Neural cell (in vitro differentiated cells): ENCODE measurements at regions not wholly inside any gene's neighbourhood (a gene's known extent, or its start where the extent isn't known, plus 50 kb on each side); places are given as distances from the start of the nearest gene placed in this dataset.
"Not testable (repeated sequence)": the region's sequence is repeated elsewhere in the genome, so short reads cannot be mapped to it uniquely, and the experiment has no call there.

ENCODE experiments used
- H2AFZ ChIP-seq: fragments of 200-600, 300-800 bp; sonication (generic), shearing (Covaris generic); 2 replicates; pipeline ENCODE4 v1.6.0; 2014; ENCODE audit warnings: low read depth, mild to moderate bottlenecking, antibody characterized with exemption, low read length, moderate library complexity
- H3F3A ChIP-seq: fragments of 200-600 bp; shearing (Covaris generic); 2 replicates; pipeline ENCODE4 v1.6.1; 2016; ENCODE audit warnings: mild to moderate bottlenecking, moderate library complexity, mixed read lengths, antibody characterized with exemption, low read length; ENCODE audit not compliant: insufficient read depth, poor library complexity, severe bottlenecking
- H3K27ac ChIP-seq: fragments of 200-600, 300-800 bp; sonication (generic), shearing (Covaris generic); 2 replicates; pipeline ENCODE4 v1.5.1; 2014; ENCODE audit warnings: mild to moderate bottlenecking, low read length, moderate library complexity
- H3K27me3 ChIP-seq: fragments of 300-800, 200-600 bp; sonication (generic), shearing (Covaris generic); 2 replicates; pipeline ENCODE4 v1.6.0; 2014; ENCODE audit warnings: mild to moderate bottlenecking, low read depth, low read length, moderate library complexity; ENCODE audit not compliant: insufficient read depth
- H3K36me3 ChIP-seq: fragments of 300-800, 200-600 bp; sonication (generic), shearing (Covaris generic); 2 replicates; pipeline ENCODE4 v1.5.1; 2014; ENCODE audit warnings: mild to moderate bottlenecking, antibody characterized with exemption, low read length, moderate library complexity; ENCODE audit not compliant: insufficient read depth
- H3K4me2 ChIP-seq: fragments of 300-800, 200-600 bp; sonication (generic), shearing (Covaris generic); 2 replicates; pipeline ENCODE4 v1.6.0; 2014; ENCODE audit warnings: mild to moderate bottlenecking, low read length
- H3K4me3 ChIP-seq: fragments of 300-800, 200-600 bp; sonication (generic), shearing (Covaris generic); 2 replicates; pipeline ENCODE4 v1.5.1; 2014; ENCODE audit warnings: mild to moderate bottlenecking, low read length, moderate library complexity
- H3K79me2 ChIP-seq: fragments of 200-600 bp; shearing (Covaris generic); replicated peaks from 2 replicates; pipeline ENCODE4 v1.6.0; 2014; ENCODE audit warnings: mild to moderate bottlenecking, low read length, moderate library complexity; ENCODE audit not compliant: insufficient read depth
- H3K9ac ChIP-seq: fragments of 300-800, 200-600 bp; sonication (generic), shearing (Covaris generic); 2 replicates; pipeline ENCODE4 v1.6.1; 2016; ENCODE audit warnings: mild to moderate bottlenecking, low read length, mixed read lengths
- H3K9me2 ChIP-seq: fragments of 200-600 bp; shearing (Covaris generic); 2 replicates; pipeline ENCODE4 v1.6.1; 2016; ENCODE audit warnings: mild to moderate bottlenecking, low read length, mixed read lengths; ENCODE audit not compliant: insufficient read depth
- H3K9me3 ChIP-seq: fragments of 200-600, 300-800 bp; sonication (generic), shearing (Covaris generic); 2 replicates; pipeline ENCODE4 v1.6.1; 2016; ENCODE audit warnings: mild to moderate bottlenecking, mixed run types, low read length, moderate library complexity, mixed read lengths
- H4K20me1 ChIP-seq: fragments of 200-600 bp; shearing (Covaris generic); 2 replicates; pipeline ENCODE4 v1.6.1; 2016; ENCODE audit warnings: mild to moderate bottlenecking, mixed run types; ENCODE audit not compliant: insufficient read depth
- MXI1 ChIP-seq: fragments of 450-650 bp; conservative IDR thresholded peaks from 2 replicates; pipeline ENCODE4 v1.6.1; 2014; ENCODE audit warnings: antibody characterized with exemption, mild to moderate bottlenecking; ENCODE audit not compliant: poor library complexity, severe bottlenecking
- POLR2AphosphoS5 ChIP-seq: IDR thresholded peaks from 2 replicates; pipeline ENCODE4 v1.6.1; 2012
- SMC3 ChIP-seq: fragments of 450-650 bp; conservative IDR thresholded peaks from 2 replicates; pipeline ENCODE4 v1.6.1; 2014; ENCODE audit warnings: antibody characterized with exemption, mild to moderate bottlenecking, moderate library complexity; ENCODE audit not compliant: poor library complexity
- TAF1 ChIP-seq: IDR thresholded peaks from 2 replicates; pipeline ENCODE4 v1.6.1; 2012; ENCODE audit warnings: low read depth
- TF ChIP-seq, protein P1 (sequence below): IDR thresholded peaks from 2 replicates; pipeline ENCODE4 v1.6.1; 2012; ENCODE audit warnings: borderline replicate concordance

DNA sequence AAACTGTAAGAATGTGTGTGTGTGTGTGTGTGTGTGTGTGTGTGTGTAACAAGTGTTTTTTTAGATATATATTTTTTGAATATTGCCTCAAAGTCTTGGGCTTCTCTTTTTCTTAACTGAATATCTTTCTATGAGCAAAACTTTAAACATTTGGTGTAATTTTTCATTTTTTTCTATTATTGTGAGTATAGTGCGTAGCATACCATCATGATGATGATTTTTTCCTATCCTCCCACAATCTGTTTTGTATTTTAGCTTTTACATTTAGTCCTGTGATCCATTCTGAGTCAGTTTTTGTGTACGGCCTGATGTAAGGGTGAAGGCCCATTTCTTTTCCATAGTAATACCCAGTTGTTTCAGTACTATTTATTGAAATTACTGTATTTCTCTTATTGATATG is 680.6 kb downstream of the TTLL7 start:
- Histone ChIP-seq H3K4me2 (no peak overlapping the region), H4K20me1 (no peaks in the 10 kb centered on the region), H3K27ac (no peak overlapping the region), H2AFZ (no peak overlapping the region), H3K9me2 (no peaks in the 10 kb centered on the region), H3K79me2 (no peaks in the 10 kb centered on the region), H3K36me3 (no peaks in the 10 kb centered on the region), H3F3A (no peaks in the 10 kb centered on the region), H3K9me3 (no peaks in the 10 kb centered on the region), H3K27me3 (no peaks in the 10 kb centered on the region), H3K4me3 (no peak overlapping the region), H3K9ac (no peak overlapping the region)
- TF ChIP-seq TAF1, result no peak
- no peak for TF ChIP-seq POLR2AphosphoS5
- no peak for TF ChIP-seq SMC3
- TF ChIP-seq MXI1, result no peak
- TF ChIP-seq, protein P1, sequence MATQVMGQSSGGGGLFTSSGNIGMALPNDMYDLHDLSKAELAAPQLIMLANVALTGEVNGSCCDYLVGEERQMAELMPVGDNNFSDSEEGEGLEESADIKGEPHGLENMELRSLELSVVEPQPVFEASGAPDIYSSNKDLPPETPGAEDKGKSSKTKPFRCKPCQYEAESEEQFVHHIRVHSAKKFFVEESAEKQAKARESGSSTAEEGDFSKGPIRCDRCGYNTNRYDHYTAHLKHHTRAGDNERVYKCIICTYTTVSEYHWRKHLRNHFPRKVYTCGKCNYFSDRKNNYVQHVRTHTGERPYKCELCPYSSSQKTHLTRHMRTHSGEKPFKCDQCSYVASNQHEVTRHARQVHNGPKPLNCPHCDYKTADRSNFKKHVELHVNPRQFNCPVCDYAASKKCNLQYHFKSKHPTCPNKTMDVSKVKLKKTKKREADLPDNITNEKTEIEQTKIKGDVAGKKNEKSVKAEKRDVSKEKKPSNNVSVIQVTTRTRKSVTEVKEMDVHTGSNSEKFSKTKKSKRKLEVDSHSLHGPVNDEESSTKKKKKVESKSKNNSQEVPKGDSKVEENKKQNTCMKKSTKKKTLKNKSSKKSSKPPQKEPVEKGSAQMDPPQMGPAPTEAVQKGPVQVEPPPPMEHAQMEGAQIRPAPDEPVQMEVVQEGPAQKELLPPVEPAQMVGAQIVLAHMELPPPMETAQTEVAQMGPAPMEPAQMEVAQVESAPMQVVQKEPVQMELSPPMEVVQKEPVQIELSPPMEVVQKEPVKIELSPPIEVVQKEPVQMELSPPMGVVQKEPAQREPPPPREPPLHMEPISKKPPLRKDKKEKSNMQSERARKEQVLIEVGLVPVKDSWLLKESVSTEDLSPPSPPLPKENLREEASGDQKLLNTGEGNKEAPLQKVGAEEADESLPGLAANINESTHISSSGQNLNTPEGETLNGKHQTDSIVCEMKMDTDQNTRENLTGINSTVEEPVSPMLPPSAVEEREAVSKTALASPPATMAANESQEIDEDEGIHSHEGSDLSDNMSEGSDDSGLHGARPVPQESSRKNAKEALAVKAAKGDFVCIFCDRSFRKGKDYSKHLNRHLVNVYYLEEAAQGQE, result no peak

DNA sequence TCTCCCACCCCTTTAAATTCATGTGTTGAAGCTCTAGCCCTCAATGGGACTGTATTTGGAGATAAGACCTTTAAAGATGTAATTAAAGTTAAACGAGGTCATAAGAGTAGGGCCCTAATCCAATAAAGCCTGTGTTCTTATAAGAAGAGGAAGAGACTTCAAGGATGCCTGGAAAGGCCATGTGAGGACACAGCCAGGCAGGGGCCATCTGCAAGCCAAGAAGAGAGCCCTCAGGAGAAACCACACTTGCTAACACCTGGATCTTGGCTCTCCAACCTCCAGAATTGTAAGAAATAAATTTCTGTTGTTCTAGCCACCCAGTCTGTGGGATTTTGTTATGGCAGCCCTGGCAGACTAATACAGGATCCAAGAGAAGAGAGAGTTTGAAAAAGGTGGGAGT is 683.5 kb downstream of the TTLL7 start:
- H3F3A ChIP-seq, H3K4me2 ChIP-seq, H3K9ac ChIP-seq, H3K79me2 ChIP-seq, H2AFZ ChIP-seq, H3K4me3 ChIP-seq, H3K36me3 ChIP-seq, H3K9me3 ChIP-seq, H3K9me2 ChIP-seq, H4K20me1 ChIP-seq, H3K27ac ChIP-seq, H3K27me3 ChIP-seq: not testable (repeated sequence)

- H3K9me2 ChIP-seq, H3K36me3 ChIP-seq, H3K79me2 ChIP-seq, H3K27ac ChIP-seq, H3F3A ChIP-seq, H2AFZ ChIP-seq, H3K9ac ChIP-seq, H4K20me1 ChIP-seq, H3K4me3 ChIP-seq, H3K4me2 ChIP-seq, H3K9me3 ChIP-seq, H3K27me3 ChIP-seq: not testable (repeated sequence)
These were observed 688.8 kb downstream of the TTLL7 start for GRCh38 chr1:83310161-83310560.

- H3K9ac ChIP-seq, H2AFZ ChIP-seq, H3K4me3 ChIP-seq, H3K36me3 ChIP-seq, H3K27ac ChIP-seq, H3K9me2 ChIP-seq, H3K79me2 ChIP-seq, H3K4me2 ChIP-seq, H3K27me3 ChIP-seq, H3F3A ChIP-seq, H4K20me1 ChIP-seq, H3K9me3 ChIP-seq: not testable (repeated sequence)
These were observed 689.9 kb downstream of the TTLL7 start for GRCh38 chr1:83309035-83309434.

DNA sequence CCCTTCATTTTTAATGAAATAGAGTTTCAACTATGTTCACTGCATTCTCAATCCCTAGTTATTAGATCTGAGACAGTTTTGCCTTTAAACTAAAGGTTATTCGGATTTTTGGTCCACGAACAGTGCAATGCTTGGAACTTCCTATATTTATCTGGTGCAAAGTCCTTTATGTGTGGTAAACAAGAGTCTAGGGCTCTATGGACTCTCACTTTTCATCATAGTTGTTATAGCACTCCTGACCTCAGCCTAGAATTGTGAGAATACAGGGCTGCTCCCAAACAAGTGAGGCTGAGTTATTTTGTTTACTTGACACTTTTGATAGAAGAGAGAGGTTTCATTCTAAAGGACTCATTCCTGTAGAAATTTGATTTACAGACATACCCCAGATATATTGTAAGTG is 692.1 kb downstream of the TTLL7 start:
- not testable (repeated sequence) for H3K36me3 ChIP-seq, H3K27me3 ChIP-seq, H3K4me3 ChIP-seq, H3K9me3 ChIP-seq, H3K9ac ChIP-seq, H3K9me2 ChIP-seq, H3K4me2 ChIP-seq, H3F3A ChIP-seq, H4K20me1 ChIP-seq, H3K27ac ChIP-seq, H3K79me2 ChIP-seq, H2AFZ ChIP-seq

- H3K36me3 ChIP-seq, result not testable (repeated sequence)
These were observed 703.3 kb downstream of the TTLL7 start for GRCh38 chr1:83295594-83295993.

GRCh38 chr1:83287391-83287790 is 711.5 kb downstream of the TTLL7 start:
- not testable (repeated sequence) for H3K9me3 ChIP-seq, H2AFZ ChIP-seq, H3K4me3 ChIP-seq, H3K36me3 ChIP-seq, H4K20me1 ChIP-seq, H3K9me2 ChIP-seq, H3K27ac ChIP-seq, H3K9ac ChIP-seq, H3K27me3 ChIP-seq, H3F3A ChIP-seq, H3K4me2 ChIP-seq, H3K79me2 ChIP-seq

More at GRCh38 chr1:83295594-83295993, 703.3 kb downstream of the TTLL7 start:
- not testable (repeated sequence) for H3F3A ChIP-seq, H3K79me2 ChIP-seq, H3K9me2 ChIP-seq, H3K9ac ChIP-seq, H3K9me3 ChIP-seq, H3K4me2 ChIP-seq, H2AFZ ChIP-seq, H4K20me1 ChIP-seq, H3K27ac ChIP-seq, H3K27me3 ChIP-seq, H3K4me3 ChIP-seq
